Aorta (tissue), 5 donors: ENCODE measurements at regions not wholly inside any gene's neighbourhood (a gene's known extent, or its start where the extent isn't known, plus 50 kb on each side); places are given as distances from the start of the nearest gene placed in this dataset.
A peak's percentile ranks its signal among the peaks of the same experiment; 100 is the strongest.

Source experiments
- ATAC-seq: fragments of 200-7000 bp; cut with Tn5 transposase; one replicate; pipeline ENCODE4 v1.9.1; 2022; ENCODE audit warnings: moderate library complexity; ENCODE audit not compliant: low FRiP score
- DNase-seq, 2 donors: peaks; one replicate each; pipeline ENCODE4 v3.0.0-alpha.2; 2020
- H3K27ac ChIP-seq, 2 donors: one replicate each; pipeline ENCODE4 v1.5.1; 2013; ENCODE audit warnings: low read length in 2 of 2, mild to moderate bottlenecking in 2 of 2, moderate library complexity in 2 of 2, control low read depth in 1 of 2, inconsistent platforms in 1 of 2, low read depth in 1 of 2
- H3K27me3 ChIP-seq, 2 donors: one replicate each; pipeline ENCODE4 v1.6.1; 2013; ENCODE audit warnings: control low read depth in 1 of 2, low read length in 1 of 2, mild to moderate bottlenecking in 1 of 2, moderate library complexity in 1 of 2; ENCODE audit not compliant: insufficient read depth in 2 of 2, control insufficient read depth in 1 of 2
- H3K36me3 ChIP-seq, 2 donors: one replicate each; pipeline ENCODE4 v1.6.1; 2013; ENCODE audit warnings: control low read depth in 1 of 2, low read length in 1 of 2, mild to moderate bottlenecking in 1 of 2; ENCODE audit not compliant: insufficient read depth in 2 of 2, control insufficient read depth in 1 of 2
- H3K4me1 ChIP-seq, 2 donors: one replicate each; pipeline ENCODE4 v1.6.1; 2013; ENCODE audit warnings: low read length in 2 of 2, control low read depth in 1 of 2, mild to moderate bottlenecking in 1 of 2, moderate library complexity in 1 of 2; ENCODE audit not compliant: insufficient read depth in 2 of 2, control insufficient read depth in 1 of 2
- H3K4me3 ChIP-seq, 2 donors: one replicate each; pipeline ENCODE4 v1.5.1; 2013; ENCODE audit warnings: low read length in 2 of 2, control low read depth in 1 of 2, mild to moderate bottlenecking in 1 of 2
- H3K9me3 ChIP-seq: one replicate; pipeline ENCODE4 v1.6.1; 2013; ENCODE audit warnings: mild to moderate bottlenecking, low read length; ENCODE audit not compliant: control insufficient read depth
- WGBS, 2 donors: extraction: QIAGEN DNeasy Blood & Tissue Kit; methylation state at CpG; one replicate each; pipeline ENCODE4 v1.1.7; 2013; 5-methylcytosine and 5-hydroxymethylcytosine counted together
- intact Hi-C, 2 donors: fragments of 100-400 bp; cut with DNase I; formaldehyde crosslinking; loops; one replicate each; pipeline versions ENCODE4 v1.14.2 to v1.15.0; 2022
- donor health status: healthy with polysubstance abuse.
- donor health status: Bipolar disorder and iron deficiency.
- donor health status: DM: no; HTN: no; CAD: no.
- donor health status: DM: no; HTN: no; CAD: no.
- donor health status: DM: yes; HTN: yes; CAD: no.

- Histone ChIP-seq H3K36me3 (no peaks in the 10 kb centered on the region), H3K4me3 (no peak overlapping the region), H3K27ac (no peak overlapping the region), H3K9me3 (no peaks in the 10 kb centered on the region), H3K4me1 (no peaks in the 10 kb centered on the region), H3K27me3 (no peaks in the 10 kb centered on the region)
- no peak for ATAC-seq
- intact Hi-C loops, result no loop called here
- DNase-seq, result no peak
- WGBS, 2 donors, result 90 to 94% methylated on average over 4 of the region's 4 CpGs
Measured at GRCh38 chr2:128505575-128506526, 187.2 kb upstream of the HS6ST1 start.

- Histone ChIP-seq H3K36me3 (no peaks in the 10 kb centered on the region), H3K9me3 (no peaks in the 10 kb centered on the region), H3K27ac (no peak overlapping the region), H3K4me3 (no peak overlapping the region), H3K27me3 (no peaks in the 10 kb centered on the region), H3K4me1 (no peaks in the 10 kb centered on the region)
- DNase-seq, result peak in 1 of 2 donors; percentile 43
- intact Hi-C loops, result no loop called here
- ATAC-seq, result no peak
- 95 to 98% methylated on average over 2 of the region's 2 CpGs for WGBS, 2 donors
Measured at GRCh38 chr2:128506534-128506933, 187.9 kb upstream of the HS6ST1 start.

- WGBS, 2 donors, result 45 to 46% methylated on average over 4 of the region's 4 CpGs
- H3K9me3 ChIP-seq, result no peaks in the 10 kb centered on the region
- intact Hi-C loops, result no loop called here
- no peak for ATAC-seq
- H3K4me3 ChIP-seq, result no peak overlapping the region
- no peak for DNase-seq
- H3K27ac ChIP-seq, result no peak overlapping the region
- H3K27me3 ChIP-seq, result no peaks in the 10 kb centered on the region
- H3K4me1 ChIP-seq, result no peaks in the 10 kb centered on the region
- H3K36me3 ChIP-seq, result no peaks in the 10 kb centered on the region
Measured at GRCh38 chr2:128510701-128511397, 192.2 kb upstream of the HS6ST1 start.

GRCh38 chr2:128511731-128512378 lies 193.2 kb upstream of the HS6ST1 start:
- peak in 1 of 2 donors; percentile 51 for DNase-seq
- H3K9me3 ChIP-seq, result no peaks in the 10 kb centered on the region
- no peaks in the 10 kb centered on the region for H3K4me1 ChIP-seq
- no peak overlapping the region for H3K4me3 ChIP-seq
- no peaks in the 10 kb centered on the region for H3K36me3 ChIP-seq
- ATAC-seq, result no peak
- intact Hi-C loops, result no loop called here
- no peaks in the 10 kb centered on the region for H3K27me3 ChIP-seq
- WGBS, 2 donors, result 97% methylated on average over 12 of the region's 12 CpGs
- no peak overlapping the region for H3K27ac ChIP-seq

GRCh38 chr2:128512379-128513115 lies 193.9 kb upstream of the HS6ST1 start:
- Histone ChIP-seq H3K4me1 (no peaks in the 10 kb centered on the region), H3K4me3 (no peak overlapping the region), H3K36me3 (no peaks in the 10 kb centered on the region), H3K27me3 (no peaks in the 10 kb centered on the region), H3K27ac (no peak overlapping the region), H3K9me3 (no peaks in the 10 kb centered on the region)
- intact Hi-C loops, result no loop called here
- WGBS, 2 donors, result 49 to 58% methylated on average over 9 of the region's 9 CpGs
- DNase-seq (peak in 1 of 2 donors; percentile 55), ATAC-seq (no peak)

GRCh38 chr2:128513116-128513960 lies 194.7 kb upstream of the HS6ST1 start:
- H3K36me3 ChIP-seq, result no peaks in the 10 kb centered on the region
- H3K27ac ChIP-seq, result no peak overlapping the region
- intact Hi-C loops, result no loop called here
- DNase-seq, result peak in 1 of 2 donors; percentile 32
- no peaks in the 10 kb centered on the region for H3K4me1 ChIP-seq
- no peak for ATAC-seq
- H3K27me3 ChIP-seq, result no peaks in the 10 kb centered on the region
- H3K4me3 ChIP-seq, result no peak overlapping the region
- 95% methylated on average over 12 of the region's 12 CpGs for WGBS, 2 donors
- no peaks in the 10 kb centered on the region for H3K9me3 ChIP-seq

- no peak overlapping the region for H3K4me3 ChIP-seq
- WGBS, 2 donors, result 88 to 90% methylated on average over 3 of the region's 3 CpGs
- intact Hi-C loops, result no loop called here
- H3K36me3 ChIP-seq, result no peaks in the 10 kb centered on the region
- no peaks in the 10 kb centered on the region for H3K9me3 ChIP-seq
- H3K4me1 ChIP-seq, result no peaks in the 10 kb centered on the region
- DNase-seq (peak; percentile 51 to 71), ATAC-seq (no peak)
- no peaks in the 10 kb centered on the region for H3K27me3 ChIP-seq
- H3K27ac ChIP-seq, result no peak overlapping the region
Measured at GRCh38 chr2:128513961-128514283, 195.3 kb upstream of the HS6ST1 start.

- no peaks in the 10 kb centered on the region for H3K36me3 ChIP-seq
- no peaks in the 10 kb centered on the region for H3K4me1 ChIP-seq
- no peaks in the 10 kb centered on the region for H3K9me3 ChIP-seq
- H3K27ac ChIP-seq, result no peak overlapping the region
- ATAC-seq (no peak), DNase-seq (peak in 1 of 2 donors; percentile 75)
- H3K4me3 ChIP-seq, result no peak overlapping the region
- 95 to 97% methylated on average over 13 of the region's 13 CpGs for WGBS, 2 donors
- no peaks in the 10 kb centered on the region for H3K27me3 ChIP-seq
- intact Hi-C loops, result no loop called here
Measured at GRCh38 chr2:128514555-128514955, 195.9 kb upstream of the HS6ST1 start.
